Astrocyte of the spinal cord (primary cell): ENCODE measurements at regions not wholly inside any gene's neighbourhood (a gene's known extent, or its start where the extent isn't known, plus 50 kb on each side); places are given as distances from the start of the nearest gene placed in this dataset.

Source experiments
- DNase-seq: peaks from one replicate; pipeline ENCODE4 v3.0.0; 2011; ENCODE audit warnings: low read depth, low spot score
- H3K4me3 ChIP-seq: 2 replicates; pipeline ENCODE4 v1.5.1; 2011; ENCODE audit warnings: low read depth, mild to moderate bottlenecking, low read length, moderate library complexity
- CTCF ChIP-seq: IDR thresholded peaks from 2 replicates; pipeline ENCODE4 v1.5.1; 2012; ENCODE audit warnings: low read depth, mild to moderate bottlenecking, low read length, inconsistent platforms
- in situ Hi-C: cut with HindIII; loops from 2 replicates; pipeline ENCODE4 v1.10.0; 2017; ENCODE audit warnings: low sequenced_read_pairs

- no peak for TF ChIP-seq CTCF
- in situ Hi-C loops, result no loop called here
- H3K4me3 ChIP-seq, result no peak overlapping the region
- no peak for DNase-seq
These were observed 502.9 kb upstream of the ZMIZ1 start for GRCh38 chr10:78565841-78566240.

GRCh38 chr10:78566284-78567111 lies 502.3 kb upstream of the ZMIZ1 start:
- TF ChIP-seq CTCF, result no peak

GRCh38 chr10:78567680-78568455 lies 500.9 kb upstream of the ZMIZ1 start:
- no peak for DNase-seq
- TF ChIP-seq CTCF, result no peak
- in situ Hi-C loops, result no loop called here
- H3K4me3 ChIP-seq, result no peak overlapping the region

More at GRCh38 chr10:78566284-78567111, 502.3 kb upstream of the ZMIZ1 start:
- DNase-seq, result no peak
- no peak overlapping the region for H3K4me3 ChIP-seq
- in situ Hi-C loops, result no loop called here

GRCh38 chr10:78568620-78569019 lies 500.1 kb upstream of the ZMIZ1 start:
- DNase-seq, result no peak
- in situ Hi-C loops, result no loop called here
- TF ChIP-seq CTCF, result no peak
- H3K4me3 ChIP-seq, result no peak overlapping the region

- no peak for DNase-seq
- in situ Hi-C loops, result no loop called here
- TF ChIP-seq CTCF, result no peak
- no peak overlapping the region for H3K4me3 ChIP-seq
These were observed 498.0 kb upstream of the ZMIZ1 start for GRCh38 chr10:78570633-78571235.

GRCh38 chr10:78571286-78571685 lies 497.5 kb upstream of the ZMIZ1 start:
- H3K4me3 ChIP-seq, result no peak overlapping the region
- no peak for TF ChIP-seq CTCF
- DNase-seq, result no peak
- in situ Hi-C loops, result no loop called here
